Neural cell (in vitro differentiated cells): ENCODE measurements at regions not wholly inside any gene's neighbourhood (a gene's known extent, or its start where the extent isn't known, plus 50 kb on each side); places are given as distances from the start of the nearest gene placed in this dataset.
"Not testable (repeated sequence)": the region's sequence is repeated elsewhere in the genome, so short reads cannot be mapped to it uniquely, and the experiment has no call there.

ENCODE experiments used
- H2AFZ ChIP-seq: fragments of 200-600, 300-800 bp; sonication (generic), shearing (Covaris generic); 2 replicates; pipeline ENCODE4 v1.6.0; 2014; ENCODE audit warnings: low read depth, mild to moderate bottlenecking, antibody characterized with exemption, low read length, moderate library complexity
- H3F3A ChIP-seq: fragments of 200-600 bp; shearing (Covaris generic); 2 replicates; pipeline ENCODE4 v1.6.1; 2016; ENCODE audit warnings: mild to moderate bottlenecking, moderate library complexity, mixed read lengths, antibody characterized with exemption, low read length; ENCODE audit not compliant: insufficient read depth, poor library complexity, severe bottlenecking
- H3K27ac ChIP-seq: fragments of 200-600, 300-800 bp; sonication (generic), shearing (Covaris generic); 2 replicates; pipeline ENCODE4 v1.5.1; 2014; ENCODE audit warnings: mild to moderate bottlenecking, low read length, moderate library complexity
- H3K27me3 ChIP-seq: fragments of 300-800, 200-600 bp; sonication (generic), shearing (Covaris generic); 2 replicates; pipeline ENCODE4 v1.6.0; 2014; ENCODE audit warnings: mild to moderate bottlenecking, low read depth, low read length, moderate library complexity; ENCODE audit not compliant: insufficient read depth
- H3K36me3 ChIP-seq: fragments of 300-800, 200-600 bp; sonication (generic), shearing (Covaris generic); 2 replicates; pipeline ENCODE4 v1.5.1; 2014; ENCODE audit warnings: mild to moderate bottlenecking, antibody characterized with exemption, low read length, moderate library complexity; ENCODE audit not compliant: insufficient read depth
- H3K4me2 ChIP-seq: fragments of 300-800, 200-600 bp; sonication (generic), shearing (Covaris generic); 2 replicates; pipeline ENCODE4 v1.6.0; 2014; ENCODE audit warnings: mild to moderate bottlenecking, low read length
- H3K4me3 ChIP-seq: fragments of 300-800, 200-600 bp; sonication (generic), shearing (Covaris generic); 2 replicates; pipeline ENCODE4 v1.5.1; 2014; ENCODE audit warnings: mild to moderate bottlenecking, low read length, moderate library complexity
- H3K79me2 ChIP-seq: fragments of 200-600 bp; shearing (Covaris generic); replicated peaks from 2 replicates; pipeline ENCODE4 v1.6.0; 2014; ENCODE audit warnings: mild to moderate bottlenecking, low read length, moderate library complexity; ENCODE audit not compliant: insufficient read depth
- H3K9ac ChIP-seq: fragments of 300-800, 200-600 bp; sonication (generic), shearing (Covaris generic); 2 replicates; pipeline ENCODE4 v1.6.1; 2016; ENCODE audit warnings: mild to moderate bottlenecking, low read length, mixed read lengths
- H3K9me2 ChIP-seq: fragments of 200-600 bp; shearing (Covaris generic); 2 replicates; pipeline ENCODE4 v1.6.1; 2016; ENCODE audit warnings: mild to moderate bottlenecking, low read length, mixed read lengths; ENCODE audit not compliant: insufficient read depth
- H3K9me3 ChIP-seq: fragments of 200-600, 300-800 bp; sonication (generic), shearing (Covaris generic); 2 replicates; pipeline ENCODE4 v1.6.1; 2016; ENCODE audit warnings: mild to moderate bottlenecking, mixed run types, low read length, moderate library complexity, mixed read lengths
- H4K20me1 ChIP-seq: fragments of 200-600 bp; shearing (Covaris generic); 2 replicates; pipeline ENCODE4 v1.6.1; 2016; ENCODE audit warnings: mild to moderate bottlenecking, mixed run types; ENCODE audit not compliant: insufficient read depth
- EP300 ChIP-seq: fragments of 450-650 bp; conservative IDR thresholded peaks from 2 replicates; pipeline ENCODE4 v1.6.1; 2014; ENCODE audit warnings: antibody characterized with exemption, mild to moderate bottlenecking, moderate library complexity; ENCODE audit not compliant: poor library complexity, severe bottlenecking
- EZH2 ChIP-seq: fragments of 200-600, 300-800 bp; shearing (Covaris generic), sonication (generic); IDR thresholded peaks from 2 replicates; pipeline ENCODE4 v1.6.1; 2014; ENCODE audit warnings: antibody characterized with exemption, low read length, borderline replicate concordance, mild to moderate bottlenecking; ENCODE audit not compliant: insufficient read depth, poor library complexity, severe bottlenecking
- MXI1 ChIP-seq: fragments of 450-650 bp; conservative IDR thresholded peaks from 2 replicates; pipeline ENCODE4 v1.6.1; 2014; ENCODE audit warnings: antibody characterized with exemption, mild to moderate bottlenecking; ENCODE audit not compliant: poor library complexity, severe bottlenecking
- POLR2AphosphoS5 ChIP-seq: IDR thresholded peaks from 2 replicates; pipeline ENCODE4 v1.6.1; 2012
- RAD21 ChIP-seq: fragments of 450-650 bp; conservative IDR thresholded peaks from 2 replicates; pipeline ENCODE4 v1.6.1; 2014; ENCODE audit warnings: antibody characterized with exemption, mild to moderate bottlenecking, moderate library complexity
- SMC3 ChIP-seq: fragments of 450-650 bp; conservative IDR thresholded peaks from 2 replicates; pipeline ENCODE4 v1.6.1; 2014; ENCODE audit warnings: antibody characterized with exemption, mild to moderate bottlenecking, moderate library complexity; ENCODE audit not compliant: poor library complexity
- TAF1 ChIP-seq: IDR thresholded peaks from 2 replicates; pipeline ENCODE4 v1.6.1; 2012; ENCODE audit warnings: low read depth
- TF ChIP-seq, protein P1 (sequence below): IDR thresholded peaks from 2 replicates; pipeline ENCODE4 v1.6.1; 2012; ENCODE audit warnings: borderline replicate concordance
- TF ChIP-seq, protein P2 (sequence below): fragments of 450-650 bp; IDR thresholded peaks from 2 replicates; pipeline ENCODE4 v1.5.1; 2014; ENCODE audit warnings: antibody characterized with exemption, mild to moderate bottlenecking, moderate library complexity; ENCODE audit not compliant: poor library complexity, severe bottlenecking

- not testable (repeated sequence) for H3K36me3 ChIP-seq, H4K20me1 ChIP-seq, H3K4me3 ChIP-seq, H3K27me3 ChIP-seq, H3K4me2 ChIP-seq, H3K79me2 ChIP-seq, H3K27ac ChIP-seq, H3K9ac ChIP-seq, H3F3A ChIP-seq, H3K9me3 ChIP-seq, H3K9me2 ChIP-seq, H2AFZ ChIP-seq
These were observed 127.1 kb upstream of the GRAMD2B start for GRCh38 chr5:126296121-126296520.

GRCh38 chr5:126300293-126300692 is 122.9 kb upstream of the GRAMD2B start:
- Histone ChIP-seq H3F3A (no peaks in the 10 kb centered on the region), H3K4me2 (no peak overlapping the region), H2AFZ (no peak overlapping the region), H3K36me3 (no peaks in the 10 kb centered on the region), H3K9me2 (no peaks in the 10 kb centered on the region), H4K20me1 (no peaks in the 10 kb centered on the region), H3K27me3 (no peaks in the 10 kb centered on the region), H3K79me2 (no peaks in the 10 kb centered on the region), H3K9me3 (no peaks in the 10 kb centered on the region), H3K4me3 (no peak overlapping the region), H3K27ac (no peak overlapping the region), H3K9ac (no peak overlapping the region)
- TF ChIP-seq TAF1, result no peak
- no peak for TF ChIP-seq SMC3
- TF ChIP-seq POLR2AphosphoS5, result no peak
- no peak for TF ChIP-seq MXI1
- TF ChIP-seq, protein P1, sequence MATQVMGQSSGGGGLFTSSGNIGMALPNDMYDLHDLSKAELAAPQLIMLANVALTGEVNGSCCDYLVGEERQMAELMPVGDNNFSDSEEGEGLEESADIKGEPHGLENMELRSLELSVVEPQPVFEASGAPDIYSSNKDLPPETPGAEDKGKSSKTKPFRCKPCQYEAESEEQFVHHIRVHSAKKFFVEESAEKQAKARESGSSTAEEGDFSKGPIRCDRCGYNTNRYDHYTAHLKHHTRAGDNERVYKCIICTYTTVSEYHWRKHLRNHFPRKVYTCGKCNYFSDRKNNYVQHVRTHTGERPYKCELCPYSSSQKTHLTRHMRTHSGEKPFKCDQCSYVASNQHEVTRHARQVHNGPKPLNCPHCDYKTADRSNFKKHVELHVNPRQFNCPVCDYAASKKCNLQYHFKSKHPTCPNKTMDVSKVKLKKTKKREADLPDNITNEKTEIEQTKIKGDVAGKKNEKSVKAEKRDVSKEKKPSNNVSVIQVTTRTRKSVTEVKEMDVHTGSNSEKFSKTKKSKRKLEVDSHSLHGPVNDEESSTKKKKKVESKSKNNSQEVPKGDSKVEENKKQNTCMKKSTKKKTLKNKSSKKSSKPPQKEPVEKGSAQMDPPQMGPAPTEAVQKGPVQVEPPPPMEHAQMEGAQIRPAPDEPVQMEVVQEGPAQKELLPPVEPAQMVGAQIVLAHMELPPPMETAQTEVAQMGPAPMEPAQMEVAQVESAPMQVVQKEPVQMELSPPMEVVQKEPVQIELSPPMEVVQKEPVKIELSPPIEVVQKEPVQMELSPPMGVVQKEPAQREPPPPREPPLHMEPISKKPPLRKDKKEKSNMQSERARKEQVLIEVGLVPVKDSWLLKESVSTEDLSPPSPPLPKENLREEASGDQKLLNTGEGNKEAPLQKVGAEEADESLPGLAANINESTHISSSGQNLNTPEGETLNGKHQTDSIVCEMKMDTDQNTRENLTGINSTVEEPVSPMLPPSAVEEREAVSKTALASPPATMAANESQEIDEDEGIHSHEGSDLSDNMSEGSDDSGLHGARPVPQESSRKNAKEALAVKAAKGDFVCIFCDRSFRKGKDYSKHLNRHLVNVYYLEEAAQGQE, result no peak
- TF ChIP-seq EP300, result no peak
- TF ChIP-seq, protein P2, sequence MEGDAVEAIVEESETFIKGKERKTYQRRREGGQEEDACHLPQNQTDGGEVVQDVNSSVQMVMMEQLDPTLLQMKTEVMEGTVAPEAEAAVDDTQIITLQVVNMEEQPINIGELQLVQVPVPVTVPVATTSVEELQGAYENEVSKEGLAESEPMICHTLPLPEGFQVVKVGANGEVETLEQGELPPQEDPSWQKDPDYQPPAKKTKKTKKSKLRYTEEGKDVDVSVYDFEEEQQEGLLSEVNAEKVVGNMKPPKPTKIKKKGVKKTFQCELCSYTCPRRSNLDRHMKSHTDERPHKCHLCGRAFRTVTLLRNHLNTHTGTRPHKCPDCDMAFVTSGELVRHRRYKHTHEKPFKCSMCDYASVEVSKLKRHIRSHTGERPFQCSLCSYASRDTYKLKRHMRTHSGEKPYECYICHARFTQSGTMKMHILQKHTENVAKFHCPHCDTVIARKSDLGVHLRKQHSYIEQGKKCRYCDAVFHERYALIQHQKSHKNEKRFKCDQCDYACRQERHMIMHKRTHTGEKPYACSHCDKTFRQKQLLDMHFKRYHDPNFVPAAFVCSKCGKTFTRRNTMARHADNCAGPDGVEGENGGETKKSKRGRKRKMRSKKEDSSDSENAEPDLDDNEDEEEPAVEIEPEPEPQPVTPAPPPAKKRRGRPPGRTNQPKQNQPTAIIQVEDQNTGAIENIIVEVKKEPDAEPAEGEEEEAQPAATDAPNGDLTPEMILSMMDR, result no peak
- no peak for TF ChIP-seq RAD21
- no peak for TF ChIP-seq EZH2

GRCh38 chr5:126301056-126301455 is 122.2 kb upstream of the GRAMD2B start:
- H3K9me3 ChIP-seq, result no peaks in the 10 kb centered on the region
- no peaks in the 10 kb centered on the region for H4K20me1 ChIP-seq
- H2AFZ ChIP-seq, result no peak overlapping the region
- no peaks in the 10 kb centered on the region for H3F3A ChIP-seq
- H3K27ac ChIP-seq, result no peak overlapping the region
- H3K9ac ChIP-seq, result no peak overlapping the region
- no peaks in the 10 kb centered on the region for H3K27me3 ChIP-seq
- no peaks in the 10 kb centered on the region for H3K9me2 ChIP-seq
- H3K36me3 ChIP-seq, result no peaks in the 10 kb centered on the region
- no peak overlapping the region for H3K4me3 ChIP-seq
- TF ChIP-seq POLR2AphosphoS5 (no peak), MXI1 (no peak), TAF1 (no peak), RAD21 (no peak), SMC3 (no peak), EP300 (no peak), EZH2 (no peak)
- TF ChIP-seq, protein P2, result no peak
- TF ChIP-seq, protein P1, result no peak
- H3K4me2 ChIP-seq, result no peak overlapping the region
- H3K79me2 ChIP-seq, result no peaks in the 10 kb centered on the region
